IMR-90 (cell line): ENCODE measurements at regions not wholly inside any gene's neighbourhood (a gene's known extent, or its start where the extent isn't known, plus 50 kb on each side); places are given as distances from the start of the nearest gene placed in this dataset.

ENCODE experiments used
- ATAC-seq: fragments of 200-7000 bp; cut with Tn5 transposase; 2 replicates; pipeline ENCODE4 v1.9.1; 2020; ENCODE audit warnings: low read depth, mild to moderate bottlenecking, moderate library complexity
- BruUV-seq: library from RNA; stranded (reverse); fragments of 400-500 nt; replicated peaks from 2 replicates; lab custom pipeline; 2021; lab: Mats Ljungman, UMichigan
- CTCF ChIA-PET: fragments of 300-600 bp; formaldehyde crosslinking; extraction: SDS; loops from one replicate; lab custom pipeline; 2021; ENCODE audit warnings: antibody characterized with exemption; lab: Yijun Ruan, JAX
- POLR2A ChIA-PET: fragments of 300-600 bp; sonication (Branson Sonifier 250); formaldehyde crosslinking; loops from one replicate; lab custom pipeline; 2022; ENCODE audit warnings: antibody characterized with exemption; ENCODE audit not compliant: unreplicated experiment; lab: Charles Lee
- DNase-seq: peaks from one replicate; pipeline ENCODE4 v3.0.0; 2013
- H2AFZ ChIP-seq: replicated peaks from 2 replicates; pipeline ENCODE3; 2013; ENCODE audit warnings: low read length, mild to moderate bottlenecking; ENCODE audit not compliant: poor library complexity
- H2AK5ac ChIP-seq: 2 replicates; pipeline ENCODE4 v1.6.1; 2013; ENCODE audit warnings: low read depth, low read length, inconsistent platforms
- H2AK9ac ChIP-seq: replicated peaks from 2 replicates; pipeline ENCODE3; 2013; ENCODE audit warnings: mild to moderate bottlenecking, low read depth, low read length, moderate library complexity; ENCODE audit not compliant: poor library complexity
- H2BK120ac ChIP-seq: 2 replicates; pipeline ENCODE4 v1.6.1; 2013; ENCODE audit warnings: low read depth, low read length, inconsistent platforms
- H2BK15ac ChIP-seq: 3 replicates; pipeline ENCODE4 v1.6.1; 2013; ENCODE audit warnings: low read depth, low read length, inconsistent platforms
- H2BK20ac ChIP-seq: 2 replicates; pipeline ENCODE4 v1.6.1; 2013; ENCODE audit warnings: low read depth, mild to moderate bottlenecking, inconsistent platforms, low read length, moderate library complexity
- H2BK5ac ChIP-seq: 2 replicates; pipeline ENCODE4 v1.6.1; 2013; ENCODE audit warnings: mild to moderate bottlenecking, low read depth, low read length, inconsistent platforms; ENCODE audit not compliant: poor library complexity, severe bottlenecking
- H3K14ac ChIP-seq: replicated peaks from 2 replicates; pipeline ENCODE4 v1.6.1; 2013; ENCODE audit warnings: low read depth, low read length, inconsistent platforms
- H3K18ac ChIP-seq: 2 replicates; pipeline ENCODE4 v1.6.1; 2013; ENCODE audit warnings: low read depth, low read length, control low read depth
- H3K23ac ChIP-seq: 2 replicates; pipeline ENCODE4 v1.6.1; 2013; ENCODE audit warnings: low read depth, low read length, inconsistent platforms
- H3K27ac ChIP-seq: 2 replicates; pipeline ENCODE4 v1.5.1; 2013; ENCODE audit warnings: mild to moderate bottlenecking, control low read depth, low read length; ENCODE audit not compliant: insufficient read depth
- H3K27me3 ChIP-seq: 2 replicates; pipeline ENCODE4 v1.6.1; 2013; ENCODE audit warnings: low read length; ENCODE audit not compliant: control insufficient read depth, insufficient read depth
- H3K36me3 ChIP-seq: 2 replicates; pipeline ENCODE4 v1.6.1; 2013; ENCODE audit warnings: low read length, mixed read lengths; ENCODE audit not compliant: control insufficient read depth, insufficient read depth
- H3K4ac ChIP-seq: 2 replicates; pipeline ENCODE4 v1.6.1; 2013; ENCODE audit warnings: low read depth, low read length, inconsistent platforms
- H3K4me1 ChIP-seq: 2 replicates; pipeline ENCODE4 v1.6.1; 2013; ENCODE audit warnings: low read length, mixed read lengths; ENCODE audit not compliant: control insufficient read depth, insufficient read depth
- H3K4me2 ChIP-seq: 2 replicates; pipeline ENCODE4 v1.6.1; 2013; ENCODE audit warnings: low read depth, mild to moderate bottlenecking, control low read depth, low read length, moderate library complexity
- H3K4me3 ChIP-seq: 2 replicates; pipeline ENCODE4 v1.5.1; 2013; ENCODE audit warnings: low read depth, mild to moderate bottlenecking, control low read depth, low read length, moderate library complexity; ENCODE audit not compliant: insufficient read depth
- H3K56ac ChIP-seq: 2 replicates; pipeline ENCODE4 v1.6.1; 2013; ENCODE audit warnings: low read length, inconsistent platforms; ENCODE audit not compliant: insufficient read depth; ENCODE audit errors: extremely low read depth
- H3K79me1 ChIP-seq, 2 experiments: 2 replicates each; pipeline ENCODE4 v1.6.1; 2013; ENCODE audit warnings: low read length in 2 of 2, inconsistent platforms in 1 of 2, low read depth in 1 of 2
- H3K9ac ChIP-seq: 2 replicates; pipeline ENCODE4 v1.6.1; 2013; ENCODE audit warnings: low read depth, low read length, control low read depth
- H3K9me1 ChIP-seq: 2 replicates; pipeline ENCODE4 v1.6.1; 2013; ENCODE audit warnings: low read length, inconsistent platforms; ENCODE audit not compliant: insufficient read depth
- H3K9me3 ChIP-seq: 2 replicates; pipeline ENCODE4 v1.6.1; 2013; ENCODE audit warnings: low read length; ENCODE audit not compliant: control insufficient read depth, insufficient read depth
- H4K20me1 ChIP-seq: 2 replicates; pipeline ENCODE4 v1.6.1; 2013; ENCODE audit warnings: low read length, inconsistent platforms; ENCODE audit not compliant: insufficient read depth
- H4K5ac ChIP-seq: 2 replicates; pipeline ENCODE4 v1.6.1; 2013; ENCODE audit warnings: mild to moderate bottlenecking, low read depth, low read length, control low read depth
- H4K8ac ChIP-seq, 2 experiments: 2 replicates each; pipeline ENCODE4 v1.6.1; 2013; ENCODE audit warnings: low read depth in 2 of 2, low read length in 2 of 2, control low read depth in 1 of 2, inconsistent platforms in 1 of 2
- H4K91ac ChIP-seq: 2 replicates; pipeline ENCODE4 v1.6.1; 2013; ENCODE audit warnings: low read depth, low read length, inconsistent platforms; ENCODE audit not compliant: insufficient read depth
- CTCF ChIP-seq: conservative IDR thresholded peaks from 2 replicates; pipeline ENCODE4 v1.5.1; 2012; ENCODE audit warnings: mild to moderate bottlenecking, low read depth, low read length, improper control_type of control experiment
- FOS ChIP-seq: fragments of 150-350 bp; IDR thresholded peaks from 2 replicates; pipeline ENCODE4 v1.6.1; 2016; ENCODE audit warnings: low read depth, low read length
- MAFK ChIP-seq: IDR thresholded peaks from 2 replicates; pipeline ENCODE4 v1.6.1; 2012; ENCODE audit warnings: low read depth, low read length, improper control_type of control experiment
- MAZ ChIP-seq: IDR thresholded peaks from 2 replicates; pipeline ENCODE4 v1.6.1; 2012; ENCODE audit warnings: low read depth, mild to moderate bottlenecking, low read length, improper control_type of control experiment, moderate library complexity, borderline replicate concordance
- MXI1 ChIP-seq: IDR thresholded peaks from 2 replicates; pipeline ENCODE4 v1.6.1; 2012; ENCODE audit warnings: low read depth, mild to moderate bottlenecking, low read length, moderate library complexity, borderline replicate concordance
- POLR2A ChIP-seq: IDR thresholded peaks from 2 replicates; pipeline ENCODE4 v1.6.1; 2012; ENCODE audit warnings: mild to moderate bottlenecking, low read depth, low read length
- RCOR1 ChIP-seq: IDR thresholded peaks from 2 replicates; pipeline ENCODE4 v1.6.1; 2012; ENCODE audit warnings: mild to moderate bottlenecking, low read length, improper control_type of control experiment; ENCODE audit not compliant: insufficient replicate concordance
- RFX5 ChIP-seq: IDR thresholded peaks from 2 replicates; pipeline ENCODE4 v1.8.0; 2012; ENCODE audit warnings: low read depth, mild to moderate bottlenecking, low read length, moderate library complexity
- USF2 ChIP-seq: fragments of 150-350 bp; IDR thresholded peaks from 2 replicates; pipeline ENCODE4 v1.6.1; 2017; ENCODE audit warnings: mild to moderate bottlenecking, antibody characterized with exemption, low read length, low read depth
- WGBS, 2 experiments: methylation state at CpG; one replicate each; pipeline versions ENCODE4 v1.1.5 to v1.1.7; 2013; ENCODE audit warnings: missing lambda C conversion rate in 2 of 2; ENCODE audit not compliant: insufficient read length in 1 of 2; ENCODE audit errors: extremely low coverage in 2 of 2; 5-methylcytosine and 5-hydroxymethylcytosine counted together
- dilution Hi-C: fragments of 300-500 bp; cut with HindIII; formaldehyde crosslinking; loops from one replicate; pipeline ENCODE4 v1.14.3; 2018; ENCODE audit warnings: low sequenced_read_pairs; ENCODE audit not compliant: unreplicated experiment
- in situ Hi-C: fragments of 300-500 bp; cut with MboI; formaldehyde crosslinking; loops from 3 replicates; pipeline ENCODE4 v1.14.3; 2019; ENCODE audit warnings: low sequenced_read_pairs, inconsistent platforms, mixed read lengths
- intact Hi-C: fragments of 100-400 bp; cut with micrococcal nuclease; formaldehyde crosslinking; loops from 2 replicates; pipeline ENCODE4 v1.10.0; 2022

GRCh38 chr2:146994246-146994645 is 850.6 kb upstream of the ACVR2A start:
- no peaks in the 10 kb centered on the region for H3K9me1 ChIP-seq
- no peaks in the 10 kb centered on the region for H4K20me1 ChIP-seq
- no peak overlapping the region for H4K5ac ChIP-seq
- H2AFZ ChIP-seq = no peak overlapping the region
- dilution Hi-C loops = no loop called here
- H3K27ac ChIP-seq = no peak overlapping the region
- H3K4me2 ChIP-seq = no peak overlapping the region
- peaks cover 2% of the 10 kb centered on the region; the same call in 1 of the 2 replicates for H3K4me1 ChIP-seq
- no peak overlapping the region for H3K14ac ChIP-seq
- H2BK5ac ChIP-seq = no peak overlapping the region
- no peak overlapping the region for H4K91ac ChIP-seq
- H3K36me3 ChIP-seq = no peaks in the 10 kb centered on the region
- H3K79me1 ChIP-seq = no peaks in the 10 kb centered on the region
- BruUV-seq = no TSS peak
- no peak overlapping the region for H2AK9ac ChIP-seq
- in situ Hi-C loops = no loop called here
- no peak overlapping the region for H3K4ac ChIP-seq
- no peak for ATAC-seq
- no peak overlapping the region for H3K23ac ChIP-seq
- H3K18ac ChIP-seq = no peak overlapping the region
- ChIA-PET POLR2A (no interaction called here), CTCF (no interaction called here)
- no peaks in the 10 kb centered on the region for H3K27me3 ChIP-seq
- DNase-seq = no peak
- no peak overlapping the region for H2AK5ac ChIP-seq
- WGBS, 2 experiments = 67% methylated on average over 1 of the region's 1 CpG; no CpG with 5 or more reads in 1 of the 2 experiments
- H3K4me3 ChIP-seq = no peak overlapping the region
- intact Hi-C loops = no loop called here
- H2BK15ac ChIP-seq = no peak overlapping the region
- TF ChIP-seq MAFK = no peak
- TF ChIP-seq RFX5 = no peak
- TF ChIP-seq FOS = no peak
- TF ChIP-seq CTCF = no peak
- TF ChIP-seq RCOR1 = no peak
- no peak for TF ChIP-seq USF2
- TF ChIP-seq MXI1 = no peak
- no peak for TF ChIP-seq POLR2A
- TF ChIP-seq MAZ = no peak
- no peak overlapping the region for H3K9ac ChIP-seq
- no peak overlapping the region for H2BK120ac ChIP-seq
- H3K56ac ChIP-seq = no peak overlapping the region
- H3K9me3 ChIP-seq = peaks cover 3% of the 10 kb centered on the region; the same call in 1 of the 2 replicates
- H2BK20ac ChIP-seq = no peak overlapping the region
- H4K8ac ChIP-seq = no peak overlapping the region
